G401.6 (cell line): ENCODE measurements at regions not wholly inside any gene's neighbourhood (a gene's known extent, or its start where the extent isn't known, plus 50 kb on each side); places are given as distances from the start of the nearest gene placed in this dataset.
"Not testable (repeated sequence)": the region's sequence is repeated elsewhere in the genome, so short reads cannot be mapped to it uniquely, and the experiment has no call there.

ENCODE experiments used
- FAIRE-seq: peaks from 2 replicates; lab custom pipeline; 2012; peaks lifted over from hg19 to GRCh38; lab: Jason Lieb, UNC

- FAIRE-seq = no peak
Measured at GRCh38 chr13:86425170-86425815, 626.1 kb upstream of the SLITRK6 start.

GRCh38 chr13:86426437-86426836, 627.2 kb upstream of the SLITRK6 start:
- no peak for FAIRE-seq

DNA sequence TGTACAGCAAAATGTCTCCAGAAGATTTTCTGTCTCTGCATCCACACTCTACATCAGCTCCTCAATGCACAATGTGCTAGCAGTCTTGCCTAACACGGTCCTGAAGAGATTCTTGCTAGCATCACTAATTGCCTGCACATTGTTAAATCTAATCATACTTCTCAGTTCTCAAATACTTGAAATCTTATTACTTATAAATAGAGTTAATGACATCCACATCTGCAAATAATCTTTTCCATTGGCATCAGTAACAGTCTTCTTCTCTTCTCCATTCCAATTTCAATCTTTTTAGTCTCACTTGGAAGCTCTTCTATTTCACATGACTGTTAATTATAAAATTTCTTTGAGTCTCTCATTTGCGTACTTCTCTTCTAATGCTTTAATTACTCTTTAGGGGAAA, 630.5 kb upstream of the SLITRK6 start:
- FAIRE-seq = no peak

- no peak for FAIRE-seq
Measured at GRCh38 chr13:86438034-86438433, 638.8 kb upstream of the SLITRK6 start.

DNA sequence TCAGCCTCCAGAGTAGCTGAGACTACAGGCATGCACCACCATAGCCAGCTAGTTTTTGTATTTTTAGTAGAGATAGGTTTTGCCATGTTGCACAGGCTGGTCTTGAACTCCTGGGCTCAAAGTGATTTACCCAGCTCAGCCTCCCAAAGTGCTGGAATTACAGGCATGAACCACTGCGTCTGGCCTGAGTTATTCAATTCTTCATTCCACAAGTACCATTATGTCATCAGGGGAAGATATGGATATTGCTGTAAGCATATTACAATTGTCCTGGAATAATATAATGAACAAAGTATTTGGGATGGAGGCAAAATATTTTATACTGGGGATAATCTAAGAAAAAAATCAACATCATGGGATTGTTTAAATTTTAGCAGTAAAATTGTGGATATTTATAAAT, 646.0 kb upstream of the SLITRK6 start:
- FAIRE-seq = no peak

DNA sequence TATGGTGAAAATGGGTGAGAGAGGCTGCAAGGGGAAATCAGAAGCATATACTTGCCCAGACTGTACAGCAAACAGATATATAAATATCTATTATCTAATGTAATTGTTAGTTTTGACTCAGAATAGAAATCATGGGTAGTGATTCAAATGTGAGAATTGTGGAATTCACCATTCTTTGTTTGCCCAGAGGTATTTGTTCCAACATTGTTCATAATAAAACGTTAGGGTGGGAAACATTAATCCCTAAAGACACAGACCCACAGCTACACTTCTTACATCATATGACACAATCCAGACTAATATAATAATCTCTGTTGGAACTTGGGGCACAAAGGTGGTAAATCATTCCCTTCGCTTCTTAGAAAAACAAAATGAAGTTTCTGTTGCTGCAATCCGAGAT, 646.5 kb upstream of the SLITRK6 start:
- no peak for FAIRE-seq

GRCh38 chr13:86446311-86446710, 647.1 kb upstream of the SLITRK6 start:
- FAIRE-seq = no peak

GRCh38 chr13:86447479-86447878, 648.3 kb upstream of the SLITRK6 start:
- no peak for FAIRE-seq

DNA sequence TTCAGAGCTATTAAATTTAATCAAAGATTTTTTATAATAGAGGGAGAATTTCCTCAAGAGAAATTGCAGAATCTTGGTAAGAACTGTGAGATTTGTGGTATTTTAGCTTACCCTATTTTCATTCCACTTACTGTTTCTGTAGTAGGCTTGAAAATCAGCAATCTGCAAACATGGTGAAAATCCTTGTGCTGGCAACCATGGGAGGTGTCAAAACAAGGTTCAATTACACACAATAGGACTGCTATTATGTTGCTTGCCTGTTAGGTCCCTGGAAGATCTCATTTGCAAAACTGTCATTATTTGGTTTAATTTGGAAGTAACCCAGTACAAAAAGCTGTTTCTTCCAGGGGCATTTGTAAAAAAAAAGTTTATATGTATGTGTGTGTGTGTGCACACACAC, 662.8 kb upstream of the SLITRK6 start:
- FAIRE-seq = no peak

DNA sequence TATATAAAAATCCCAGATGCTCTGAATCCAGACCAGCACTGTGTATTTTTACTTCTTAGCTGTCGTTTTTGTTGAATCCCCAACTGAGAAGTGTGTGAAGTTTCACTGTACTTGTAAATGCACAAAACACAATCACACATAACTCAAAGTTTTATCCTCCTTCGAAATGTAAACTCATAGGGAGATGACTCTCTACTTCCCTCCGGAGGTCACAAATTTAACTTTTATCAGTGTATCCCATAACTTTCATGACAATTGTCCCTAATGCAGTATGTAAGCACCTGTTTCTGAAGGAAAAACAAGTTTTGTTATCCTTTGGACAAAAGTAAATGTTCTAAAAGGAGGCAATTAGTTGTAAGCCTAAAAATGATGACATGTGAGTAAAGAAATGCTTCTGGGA, 665.0 kb upstream of the SLITRK6 start:
- FAIRE-seq = no peak

DNA sequence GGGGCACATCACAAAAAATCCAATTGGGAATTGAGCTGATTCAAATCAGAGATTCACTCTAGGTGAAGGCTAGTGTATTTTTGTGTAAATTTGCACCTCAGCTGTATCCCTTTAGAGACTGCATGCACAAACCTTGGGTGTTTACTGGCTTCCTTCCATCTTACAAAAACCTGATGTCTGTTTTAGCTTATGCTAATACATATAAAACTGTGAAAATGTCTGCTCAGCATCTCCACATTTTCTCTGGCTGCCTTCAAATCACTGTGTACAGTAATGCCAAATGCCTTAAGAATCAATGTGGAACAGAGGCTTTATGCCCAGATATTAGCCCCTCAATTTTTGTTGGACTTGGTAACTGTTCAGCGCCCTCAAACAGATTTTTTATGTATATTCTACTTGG, 675.8 kb upstream of the SLITRK6 start:
- FAIRE-seq = no peak

DNA sequence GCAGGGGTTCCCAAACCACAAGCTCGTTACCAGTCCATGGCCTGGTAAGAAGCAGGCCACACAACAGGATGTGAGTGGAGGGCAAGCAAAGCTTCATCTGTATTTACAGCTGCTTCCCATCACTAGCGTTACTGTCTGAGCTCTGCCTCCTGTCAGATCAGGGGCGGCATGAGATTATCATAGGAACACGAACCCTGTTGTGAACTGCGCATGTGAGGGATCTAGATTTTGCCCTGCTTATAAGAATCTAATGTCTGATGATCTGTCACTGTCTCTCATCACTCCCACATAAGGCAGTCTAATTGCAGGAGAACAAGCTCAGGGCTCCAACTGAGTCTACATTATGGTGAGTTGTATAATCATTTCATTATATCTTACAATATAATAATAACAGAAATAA, 677.4 kb upstream of the SLITRK6 start:
- no peak for FAIRE-seq

DNA sequence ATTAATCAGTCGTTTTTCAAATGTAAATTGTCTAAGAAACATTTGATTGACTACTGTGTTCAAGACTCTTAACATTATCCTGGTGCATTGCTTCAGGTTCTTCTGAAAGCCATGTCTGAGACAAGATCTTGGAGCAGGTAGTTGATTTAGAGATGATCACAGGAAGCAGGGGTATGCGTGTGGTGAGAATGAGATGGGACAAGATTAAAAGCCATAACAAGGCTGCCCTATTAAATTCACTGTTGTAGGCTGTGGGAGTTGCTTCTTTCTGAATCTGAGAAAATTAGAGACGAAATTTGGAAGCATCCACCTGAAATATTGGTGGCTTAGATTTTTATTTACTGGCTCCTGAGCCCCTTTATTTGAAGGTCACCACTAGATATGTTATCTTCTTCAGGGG, 687.4 kb upstream of the SLITRK6 start:
- no peak for FAIRE-seq

DNA sequence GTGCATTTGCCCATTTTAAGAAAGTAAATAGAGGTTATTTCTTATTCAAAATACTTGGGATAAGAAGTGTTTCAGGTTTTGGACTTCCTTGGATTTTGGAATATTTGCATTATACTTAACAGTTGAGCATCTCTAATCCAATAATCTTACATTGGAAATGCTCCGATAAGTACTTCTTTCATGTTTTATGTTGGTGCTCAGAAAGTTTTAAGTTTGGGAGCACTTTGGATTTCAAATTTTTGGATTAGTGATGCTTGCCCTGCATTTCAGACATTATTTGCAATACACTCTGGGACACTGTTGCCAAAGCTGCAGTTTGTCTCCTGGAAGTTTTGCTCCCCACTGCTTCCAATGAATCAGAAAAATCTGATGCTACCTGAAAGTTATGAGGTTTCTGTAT, 691.9 kb upstream of the SLITRK6 start:
- FAIRE-seq = no peak

- FAIRE-seq = not testable (repeated sequence)
Measured at GRCh38 chr13:86501931-86502330, 702.7 kb upstream of the SLITRK6 start.

DNA sequence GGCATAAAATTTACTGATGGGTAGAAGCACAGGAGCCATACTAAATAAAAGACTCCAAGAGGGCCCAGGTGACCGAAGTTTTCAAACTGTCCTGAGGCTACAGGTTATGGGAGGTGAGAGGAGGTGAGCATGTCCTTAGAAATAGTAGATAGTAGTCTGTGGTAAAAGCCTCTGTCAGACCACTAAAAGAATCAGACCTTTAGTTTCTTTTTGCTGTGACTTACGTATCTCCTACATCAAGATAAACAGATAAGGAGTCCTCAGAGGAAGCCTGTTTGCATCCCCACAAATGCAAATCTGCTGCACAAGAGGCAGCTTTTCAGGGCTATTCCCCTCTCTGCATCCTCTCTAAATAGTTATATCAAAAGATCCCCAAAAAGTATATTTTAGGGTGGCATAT, 711.6 kb upstream of the SLITRK6 start:
- no peak for FAIRE-seq

DNA sequence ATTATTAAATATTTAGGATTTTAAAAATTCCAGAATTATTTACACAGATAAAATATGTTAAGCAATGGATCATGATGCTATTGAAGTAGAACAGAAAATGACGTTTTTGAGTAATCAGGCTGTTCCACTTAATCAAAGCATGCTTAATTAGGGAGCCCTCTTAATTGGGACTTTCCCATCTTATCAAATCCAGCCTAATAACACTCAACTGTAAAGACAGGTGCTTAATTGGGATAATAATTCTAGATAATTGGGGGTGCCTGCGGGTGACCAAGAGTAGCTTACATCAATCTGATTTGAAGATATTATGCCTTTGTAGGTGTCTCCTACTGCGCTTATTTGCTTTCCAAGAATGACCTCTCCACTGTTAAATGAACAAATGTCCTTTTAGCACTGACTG, 742.2 kb upstream of the SLITRK6 start:
- FAIRE-seq = peak; percentile 19

DNA sequence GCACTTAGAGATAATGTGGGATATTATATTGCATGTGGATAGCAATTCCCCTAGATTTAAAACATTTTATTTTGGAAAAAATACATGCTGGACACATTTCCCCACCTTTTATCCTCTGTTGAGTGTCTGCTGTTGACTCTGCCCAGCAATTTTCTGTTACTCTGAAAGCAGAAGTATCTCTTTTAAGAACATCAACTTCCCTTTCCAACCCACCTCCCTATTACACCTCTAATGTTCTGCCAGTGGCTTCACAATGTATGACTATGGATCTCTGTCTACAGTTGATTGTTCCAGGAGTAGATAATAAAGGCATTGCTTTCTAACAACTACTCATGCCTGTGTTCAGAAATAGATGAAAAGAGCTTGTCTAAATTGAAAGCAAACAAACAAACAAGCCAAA, 754.8 kb upstream of the SLITRK6 start:
- FAIRE-seq = no peak

DNA sequence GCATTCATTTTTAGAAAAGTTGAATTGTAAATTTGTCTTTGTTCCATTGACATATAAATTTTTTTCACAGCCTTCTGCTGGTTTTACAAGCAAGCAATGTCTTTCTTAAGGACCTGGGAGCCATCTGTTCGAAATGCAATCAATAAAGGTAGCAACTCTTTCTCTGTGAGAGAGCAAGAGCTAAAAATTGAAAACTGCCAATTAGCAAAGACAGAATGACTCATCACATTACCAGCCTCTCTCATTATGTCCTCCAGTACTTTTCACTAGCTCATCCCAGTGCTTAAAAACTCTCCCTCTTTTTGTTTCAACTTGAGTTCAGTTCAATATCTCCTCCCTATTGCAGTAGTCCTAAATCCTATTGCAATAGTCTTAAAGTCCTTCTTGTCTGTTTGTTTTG, 760.7 kb upstream of the SLITRK6 start:
- no peak for FAIRE-seq

GRCh38 chr13:86562866-86563265, 763.6 kb upstream of the SLITRK6 start:
- FAIRE-seq = no peak

DNA sequence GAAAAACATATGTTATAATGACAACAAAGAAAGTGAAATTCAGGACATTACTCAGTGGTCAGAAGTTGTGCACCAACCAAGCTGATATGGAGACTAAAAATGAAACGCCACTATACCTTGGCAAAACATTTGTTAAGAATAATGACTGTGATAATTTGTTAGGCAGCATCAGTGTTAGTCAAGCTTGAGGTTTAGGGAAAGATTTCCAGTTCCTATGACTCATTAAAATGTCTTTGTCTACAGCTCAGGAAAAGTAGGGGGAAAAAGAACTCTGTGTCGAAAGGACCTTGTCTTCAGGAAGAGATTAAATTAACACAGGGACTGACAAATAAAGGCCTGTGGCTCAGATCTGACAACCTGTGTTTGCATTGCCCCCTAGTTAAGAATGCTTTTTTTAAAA, 764.1 kb upstream of the SLITRK6 start:
- FAIRE-seq = no peak

GRCh38 chr13:86567119-86567518, 767.9 kb upstream of the SLITRK6 start:
- no peak for FAIRE-seq

DNA sequence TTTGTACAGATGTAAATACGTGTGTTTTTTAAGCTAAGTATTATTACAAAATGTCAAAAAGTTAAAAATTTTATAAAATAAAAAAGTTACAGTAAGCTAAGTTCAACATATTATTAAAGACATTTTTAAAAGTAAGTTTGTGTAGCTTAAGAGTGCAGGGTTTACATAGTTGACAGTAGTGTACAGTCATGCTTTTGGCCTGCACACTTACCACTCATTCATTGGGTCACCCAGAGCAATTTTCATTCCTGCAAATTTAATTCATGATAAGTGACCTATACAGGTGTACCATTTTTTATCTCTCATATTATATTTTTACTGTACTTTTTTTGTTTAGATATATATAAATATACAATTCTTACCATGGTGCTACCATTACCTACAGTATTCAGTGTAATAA, 769.9 kb upstream of the SLITRK6 start:
- FAIRE-seq = peak; percentile 74

DNA sequence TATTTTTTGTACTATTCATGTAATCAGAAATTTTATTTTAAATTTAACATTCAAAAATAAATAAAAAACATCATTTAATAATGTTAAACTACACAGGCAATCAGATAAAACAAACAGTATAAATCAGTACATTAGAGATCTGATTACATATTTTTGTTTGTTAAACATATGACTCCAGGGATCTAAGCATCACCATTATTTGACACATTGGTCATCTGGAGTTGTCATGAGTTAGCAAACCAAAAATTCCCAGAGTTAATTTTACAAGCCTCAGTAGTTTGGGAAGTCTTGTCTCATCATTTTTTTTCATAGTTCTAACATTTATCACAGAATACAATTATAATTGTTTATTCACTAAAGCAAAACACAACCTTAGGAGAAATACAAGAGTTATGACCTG, 770.8 kb upstream of the SLITRK6 start:
- no peak for FAIRE-seq

DNA sequence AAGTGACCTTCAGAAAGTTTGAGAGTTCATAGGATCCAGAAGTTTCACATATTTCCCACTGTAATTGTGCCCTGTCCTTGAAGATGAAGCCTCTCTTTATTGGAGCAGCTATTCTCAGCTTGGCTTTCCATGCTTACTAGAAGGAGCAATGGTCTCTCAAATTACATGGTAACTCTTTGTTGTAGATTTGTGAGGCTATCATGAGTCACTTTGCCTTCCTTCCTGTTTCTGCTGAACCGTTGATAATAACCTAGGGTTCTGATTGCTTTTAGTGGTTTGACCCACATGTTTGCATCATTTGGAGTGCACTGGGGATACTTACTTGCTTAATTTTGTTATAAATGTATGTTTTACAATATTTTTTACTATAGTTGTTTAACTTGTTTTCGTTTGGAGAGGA, 772.9 kb upstream of the SLITRK6 start:
- FAIRE-seq = no peak
